GM19351 (cell line): ENCODE measurements at regions not wholly inside any gene's neighbourhood (a gene's known extent, or its start where the extent isn't known, plus 50 kb on each side); places are given as distances from the start of the nearest gene placed in this dataset.

Experiments
- ATAC-seq: cut with Tn5 transposase; IDR thresholded peaks from one replicate; pipeline ENCODE4 v1.9.1; 2021; ENCODE audit warnings: mild to moderate bottlenecking, moderate library complexity; ENCODE audit not compliant: unreplicated experiment

DNA sequence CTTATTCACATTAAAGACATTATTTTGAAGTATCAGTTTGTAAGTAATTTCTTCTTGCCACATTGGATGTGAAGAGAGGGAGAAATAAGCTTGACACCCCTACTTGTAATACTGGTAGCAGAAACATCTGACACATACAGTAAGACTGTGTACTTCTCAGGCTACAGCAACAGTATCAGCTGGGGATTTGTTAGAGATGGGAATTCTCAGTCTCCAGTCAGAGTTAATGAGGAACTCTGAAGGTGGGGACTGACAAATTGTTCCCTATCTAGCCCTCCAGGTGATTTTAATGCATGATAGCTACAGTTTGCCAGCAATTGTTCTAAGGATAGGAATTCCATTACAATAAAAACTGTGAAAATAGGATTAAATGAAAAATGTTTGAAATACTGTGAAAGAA lies 524.8 kb downstream of the PRR16 start:
- ATAC-seq: no peak

DNA sequence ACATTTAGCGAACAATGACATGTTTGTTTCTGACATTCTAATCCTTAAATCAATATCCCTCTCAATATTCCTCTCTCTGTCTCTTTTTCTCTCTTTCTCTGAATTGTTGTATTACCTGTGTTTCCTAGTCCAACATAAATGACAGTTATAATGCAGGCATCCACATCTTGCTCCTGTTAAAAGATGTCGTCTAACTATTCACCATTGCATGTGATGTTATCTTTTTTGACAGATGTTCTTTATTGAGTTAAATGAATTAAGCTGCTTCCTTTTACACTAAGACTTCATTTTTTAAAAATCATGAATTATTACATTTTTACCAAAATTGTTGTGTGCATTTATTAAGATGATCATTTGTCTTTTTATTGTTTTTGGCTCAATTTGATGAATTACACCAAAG lies 527.5 kb downstream of the PRR16 start:
- ATAC-seq: no peak

- no peak for ATAC-seq
Measured at GRCh38 chr5:120994112-120994511, 530.0 kb downstream of the PRR16 start.

GRCh38 chr5:120999550-120999949 lies 535.5 kb downstream of the PRR16 start:
- ATAC-seq: no peak

DNA sequence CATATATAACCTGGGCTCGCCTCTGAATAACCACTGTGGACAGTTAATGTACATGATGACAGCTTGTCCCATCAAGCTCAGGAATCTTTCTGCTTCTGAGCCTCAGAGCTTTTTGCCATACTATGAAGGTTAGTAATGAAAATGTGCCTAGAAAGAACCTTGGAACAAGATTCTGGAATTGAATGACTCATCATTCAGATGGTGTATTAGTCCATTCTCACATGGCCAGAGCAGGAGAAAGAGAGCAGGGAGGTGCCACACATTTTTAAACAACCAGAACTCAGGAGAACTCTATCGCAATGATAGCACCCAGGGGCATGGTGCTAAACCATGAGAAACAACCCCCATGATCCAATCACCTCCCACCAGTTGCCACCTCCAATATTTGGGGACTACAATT lies 542.1 kb downstream of the PRR16 start:
- no peak for ATAC-seq

DNA sequence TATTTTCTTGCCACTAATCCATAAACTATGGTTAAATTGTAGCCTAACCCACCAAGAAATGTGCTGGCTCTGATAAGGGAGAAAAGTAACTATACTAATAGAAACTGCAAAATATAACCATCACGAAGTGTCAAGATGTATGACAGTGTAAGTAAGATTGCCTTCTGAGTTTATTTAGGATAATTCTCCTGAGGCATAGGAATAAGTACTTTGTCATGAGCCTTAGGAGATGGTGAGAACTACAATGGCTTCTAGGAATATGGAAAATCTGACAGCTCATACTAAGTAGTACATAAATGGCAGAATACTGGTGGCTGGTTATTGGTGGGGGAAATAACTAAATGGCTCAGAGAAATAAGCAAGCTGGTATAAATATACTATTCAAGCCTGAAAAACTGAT lies 543.9 kb downstream of the PRR16 start:
- no peak for ATAC-seq

DNA sequence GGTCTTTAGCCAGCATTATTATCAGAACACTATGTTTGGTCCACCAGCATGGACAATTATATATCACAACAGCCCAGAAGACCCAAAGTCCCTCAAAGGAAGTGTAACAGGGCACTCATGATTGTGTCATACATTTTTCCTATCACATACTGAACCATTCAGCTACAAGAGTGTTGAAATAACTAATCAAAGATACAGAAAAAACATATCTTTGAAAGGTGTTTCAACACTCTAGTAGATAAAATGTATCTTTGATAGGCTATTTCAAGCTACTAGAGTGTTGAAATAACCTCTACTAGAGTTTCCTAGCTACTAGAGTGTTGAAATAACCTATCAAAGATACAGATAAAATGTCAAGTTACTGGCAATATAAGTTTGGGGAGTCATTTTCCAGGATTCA lies 545.0 kb downstream of the PRR16 start:
- ATAC-seq: no peak

- ATAC-seq: no peak
Measured at GRCh38 chr5:121018004-121018403, 553.9 kb downstream of the PRR16 start.

GRCh38 chr5:121019106-121019505 lies 555.0 kb downstream of the PRR16 start:
- ATAC-seq: no peak

DNA sequence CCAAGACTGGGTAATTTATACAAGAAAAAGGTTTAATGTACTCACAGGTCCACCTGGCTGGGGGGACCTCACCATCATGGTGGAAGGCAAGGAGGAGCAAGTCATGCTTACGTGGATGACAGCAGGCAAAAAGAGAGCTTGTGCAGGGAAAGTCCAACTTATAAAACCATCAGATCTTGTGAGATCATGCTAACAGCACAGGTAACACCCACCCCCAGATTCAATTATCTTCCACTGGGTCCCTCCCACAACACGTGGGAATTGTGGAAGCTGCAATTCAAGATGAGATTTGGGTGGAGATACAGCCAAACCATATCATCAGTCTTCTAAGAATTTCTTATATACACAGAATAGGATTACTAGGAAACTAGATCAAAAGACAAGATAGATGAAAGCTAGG lies 555.6 kb downstream of the PRR16 start:
- ATAC-seq: no peak

DNA sequence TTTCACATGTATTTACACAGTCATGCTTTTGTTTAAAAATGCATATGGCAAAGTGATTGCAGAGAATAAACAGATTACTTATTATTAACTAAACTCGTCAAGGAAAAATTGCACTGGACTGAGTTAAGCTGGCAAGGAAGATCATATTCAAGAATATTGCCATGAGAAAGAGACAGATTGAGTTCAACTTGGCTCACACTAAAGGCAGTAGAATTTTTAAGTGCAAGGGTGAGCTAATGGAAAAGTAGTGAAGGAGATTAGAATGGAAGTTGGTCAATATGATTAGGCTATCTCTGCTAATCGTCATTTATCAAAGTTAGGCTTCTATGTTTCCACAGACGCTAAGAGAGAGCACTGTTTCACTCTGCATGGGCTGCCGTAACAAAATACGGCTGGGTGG lies 557.6 kb downstream of the PRR16 start:
- no peak for ATAC-seq

DNA sequence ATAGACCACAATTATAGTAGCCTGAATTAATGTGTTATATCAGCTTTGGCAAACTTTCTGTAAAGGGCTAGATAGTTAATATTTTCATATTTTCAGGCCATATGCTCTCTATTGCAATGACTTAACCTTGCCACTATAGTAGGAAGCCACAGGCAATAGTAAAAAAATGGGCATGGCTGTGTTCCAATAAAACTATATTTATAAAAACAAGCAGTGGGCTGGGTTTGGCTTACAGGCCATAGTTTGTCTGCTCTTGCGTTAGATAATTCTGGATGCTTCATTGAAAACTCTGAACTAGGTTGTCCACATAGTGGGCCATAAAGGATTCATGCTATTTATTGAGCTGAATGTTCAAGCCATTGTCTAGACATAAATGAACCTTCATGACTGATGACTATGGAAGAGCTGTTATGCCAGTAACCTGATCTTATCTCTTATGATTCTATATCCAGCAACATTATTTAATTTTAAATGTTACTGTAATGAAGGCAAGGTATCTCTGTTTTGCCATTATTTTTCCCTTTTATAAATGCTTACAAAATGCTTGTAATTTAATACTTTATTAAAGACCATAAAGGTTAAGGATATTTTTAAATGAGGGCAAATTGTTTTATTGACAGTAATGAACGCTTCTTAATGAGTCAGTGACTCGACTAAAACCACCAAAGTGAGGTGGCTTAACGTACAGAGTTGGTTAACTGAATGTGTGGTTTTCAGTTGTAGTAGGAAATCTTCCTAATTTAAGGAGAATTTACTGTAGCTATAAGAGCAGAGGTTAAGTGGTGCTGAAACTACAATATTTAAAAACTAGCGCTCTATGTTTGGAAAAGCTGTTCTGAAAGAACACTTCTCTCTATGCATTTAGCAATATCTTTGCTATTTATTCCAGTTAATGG lies 560.6 kb downstream of the PRR16 start:
- ATAC-seq: no peak

DNA sequence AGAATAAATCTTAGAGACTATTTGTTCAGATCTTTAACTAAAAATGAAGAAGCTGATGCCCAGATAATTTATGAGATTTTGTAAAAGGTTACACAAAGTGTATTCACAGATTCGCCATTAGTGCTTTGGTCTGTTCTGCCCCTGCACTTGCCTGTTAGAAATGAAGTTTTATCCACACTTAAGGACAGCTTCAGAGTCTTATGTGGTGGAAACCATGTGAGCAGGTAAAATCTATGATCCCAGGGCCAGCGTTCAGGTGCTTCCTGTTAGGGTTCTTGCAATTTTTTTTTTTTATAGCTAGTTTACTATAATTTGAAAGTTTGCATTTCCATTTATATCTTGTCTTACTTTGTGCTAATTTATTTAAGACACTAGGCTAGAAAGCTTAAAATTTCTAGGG lies 561.6 kb downstream of the PRR16 start:
- no peak for ATAC-seq

DNA sequence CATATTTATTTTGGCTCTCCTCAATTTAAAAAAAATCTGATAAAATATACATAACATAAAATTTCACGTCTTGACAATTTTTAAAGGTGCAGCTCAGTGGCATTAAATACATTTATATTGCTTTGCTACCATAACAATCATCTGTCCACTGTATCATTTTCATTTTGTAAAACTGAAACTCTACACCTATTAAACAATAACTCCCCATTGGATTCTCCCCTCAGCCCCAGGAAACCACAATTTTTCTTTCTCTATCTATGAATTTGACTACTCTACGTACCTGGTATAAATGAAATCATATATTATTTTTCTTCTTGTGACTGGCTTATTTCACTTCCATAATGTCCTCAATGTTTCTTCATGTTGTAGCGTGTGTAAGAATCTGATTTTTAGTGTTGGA lies 563.5 kb downstream of the PRR16 start:
- no peak for ATAC-seq

DNA sequence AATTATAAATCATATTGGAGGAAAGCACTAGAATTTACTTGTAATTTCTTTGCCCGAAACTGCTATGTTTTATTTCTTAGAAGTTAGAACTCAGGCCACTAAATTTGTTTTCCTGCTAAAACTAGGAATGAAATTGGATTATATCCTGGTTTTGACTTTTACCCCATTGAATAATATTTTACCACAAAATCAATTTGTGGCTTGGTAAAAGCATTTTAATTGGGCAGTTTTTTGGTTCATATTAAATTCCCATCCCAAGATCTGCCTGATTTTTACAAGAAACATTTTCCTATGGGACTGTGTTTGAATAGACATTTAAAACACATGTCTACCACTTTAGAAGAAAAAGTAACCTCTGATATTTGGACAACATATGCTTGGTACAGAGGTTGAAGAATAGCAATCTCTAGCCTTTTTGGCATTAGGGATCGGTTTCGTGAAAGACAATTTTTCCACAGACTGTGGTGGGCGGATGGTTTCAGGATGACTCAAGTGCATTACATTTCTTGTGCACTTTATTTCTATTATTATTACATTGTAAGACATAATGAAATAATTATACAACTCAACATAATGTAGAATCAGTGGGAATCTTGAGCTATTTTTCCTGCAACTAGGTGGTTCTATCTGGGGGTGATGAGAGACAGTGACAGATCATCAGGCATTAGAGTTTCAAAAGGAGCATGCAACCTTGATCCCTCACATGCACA lies 565.6 kb downstream of the PRR16 start:
- no peak for ATAC-seq

DNA sequence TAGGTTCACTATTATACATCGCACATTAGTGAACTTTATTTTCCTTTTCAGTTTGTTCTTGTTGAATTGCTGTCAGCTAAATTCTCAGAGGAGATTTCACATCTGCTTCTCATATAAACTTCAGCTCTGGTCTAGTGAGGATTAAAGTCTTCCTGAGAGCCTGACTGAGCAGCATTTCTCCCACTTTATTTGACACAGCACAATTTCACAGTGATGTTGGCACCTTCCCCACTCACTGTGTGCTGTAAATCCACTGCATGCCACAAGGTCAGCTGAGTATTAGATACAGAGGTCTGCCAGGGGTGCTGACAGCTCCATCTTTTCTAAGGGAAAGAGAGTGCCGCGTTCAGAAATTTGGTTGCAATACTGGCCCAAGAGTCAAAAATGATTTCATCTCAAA lies 567.4 kb downstream of the PRR16 start:
- no peak for ATAC-seq

GRCh38 chr5:121033334-121033733 lies 569.2 kb downstream of the PRR16 start:
- no peak for ATAC-seq

DNA sequence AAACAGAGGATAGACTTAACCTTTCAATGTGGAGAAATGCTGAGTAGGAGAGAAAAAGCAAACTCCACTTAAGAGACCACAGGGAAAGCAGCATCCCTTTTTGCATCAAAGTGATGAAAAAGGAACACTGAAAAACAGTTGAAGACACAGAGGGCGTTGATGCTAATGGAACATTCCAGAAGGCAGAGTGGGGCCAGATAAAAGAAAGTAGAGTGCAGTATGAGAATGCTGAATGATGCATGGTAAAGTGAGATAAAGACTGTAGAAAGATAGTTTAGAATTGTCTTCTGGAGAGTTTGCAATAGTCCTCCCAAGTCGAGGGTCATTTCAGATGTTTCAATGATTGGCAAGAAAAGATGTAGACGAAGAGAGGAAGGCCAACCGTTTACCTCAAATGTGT lies 574.3 kb downstream of the PRR16 start:
- ATAC-seq: no peak

GRCh38 chr5:121049971-121050370 lies 585.9 kb downstream of the PRR16 start:
- ATAC-seq: no peak

GRCh38 chr5:121053055-121053985 lies 589.2 kb downstream of the PRR16 start:
- ATAC-seq: no peak

DNA sequence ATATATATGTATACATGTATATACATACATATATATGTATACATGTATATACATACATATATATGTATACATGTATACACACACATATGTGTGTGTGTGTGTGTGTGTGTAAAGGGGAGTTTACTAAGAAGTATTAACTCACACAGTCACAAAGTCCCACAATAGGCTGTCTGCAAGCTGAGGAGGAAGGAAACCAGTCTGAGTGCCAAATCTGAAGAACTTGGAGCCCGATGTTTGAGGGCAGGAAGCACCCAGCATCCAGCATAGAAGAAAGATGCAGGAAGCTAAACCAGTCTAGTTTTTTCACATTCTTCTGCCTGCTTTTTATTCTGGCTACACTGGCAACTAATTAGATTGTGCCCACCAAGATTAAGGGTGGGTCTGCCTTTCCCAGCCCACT lies 591.5 kb downstream of the PRR16 start:
- ATAC-seq: no peak
